SK-N-SH (cell line): ENCODE measurements at regions not wholly inside any gene's neighbourhood (a gene's known extent, or its start where the extent isn't known, plus 50 kb on each side); places are given as distances from the start of the nearest gene placed in this dataset.

ENCODE experiments used
- CTCF ChIP-seq: fragments of 200-600 bp; sonication (generic); IDR thresholded peaks from 2 replicates; pipeline ENCODE4 v1.6.1; 2017; ENCODE audit warnings: antibody characterized with exemption, mild to moderate bottlenecking, moderate library complexity
- TEAD4 ChIP-seq: IDR thresholded peaks from 2 replicates; pipeline ENCODE4 v1.4.0; 2012; ENCODE audit warnings: mild to moderate bottlenecking, borderline replicate concordance; ENCODE audit not compliant: insufficient read depth

GRCh38 chr7:120189623-120190022 is 83.4 kb upstream of the KCND2 start:
- no peak for TF ChIP-seq CTCF
- TF ChIP-seq TEAD4, result no peak
